ENCODE measurements at regions not wholly inside any gene's neighbourhood (a gene's known extent, or its start where the extent isn't known, plus 50 kb on each side); places are given as distances from the start of the nearest gene placed in this dataset.

GRCh38 chr13:79051472-79051871 is 354.6 kb downstream of the RBM26 start:
- no peak overlapping the region for H3K4me3 Mint-ChIP-seq

DNA sequence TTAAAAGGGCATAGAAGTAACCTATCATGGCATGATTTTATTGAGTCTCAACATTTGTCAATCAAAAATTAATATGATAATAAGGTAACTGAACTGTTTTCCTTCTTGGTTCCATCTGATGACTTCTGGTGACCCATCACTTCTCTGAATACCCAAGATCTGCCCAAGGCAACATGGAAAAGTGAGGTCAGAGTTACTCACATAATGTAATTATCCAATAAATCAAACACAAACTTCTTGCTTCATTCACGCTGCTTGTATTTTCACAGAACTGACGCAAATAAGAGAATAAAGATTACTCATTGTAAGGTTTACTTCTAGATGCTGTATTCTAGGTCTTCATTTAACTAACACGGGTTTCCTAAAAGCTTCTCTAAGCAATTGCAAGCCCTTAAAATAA is 361.6 kb downstream of the RBM26 start:
- CTCF ChIA-PET: no interaction called here
- Mint-ChIP-seq H3K4me3 (no peak overlapping the region), H3K9me3 (no peaks in the 10 kb centered on the region), H3K27me3 (ENCODE audit: low read depth) (peaks cover 10% of the 10 kb centered on the region), H3K27ac (no peak overlapping the region), H3K4me1 (no peaks in the 10 kb centered on the region), H3K36me3 (no peaks in the 10 kb centered on the region)
- TF ChIP-seq ETV6 (CRISPR knock-in tag; IDR thresholded peaks at IDR 0.05): no peak
- DNase-seq (ENCODE audit: low spot score): no peak
- ATAC-seq: no peak
- POLR2A ChIA-PET: no interaction called here

More at GRCh38 chr13:79051472-79051871, 354.6 kb downstream of the RBM26 start:
- Mint-ChIP-seq H3K27ac (no peak overlapping the region), H3K9me3 (peaks cover 5% of the 10 kb centered on the region; the same call in 1 of the 2 replicates), H3K36me3 (no peaks in the 10 kb centered on the region), H3K4me1 (peaks cover 8% of the 10 kb centered on the region), H3K27me3 (ENCODE audit: low read depth) (peaks cover 42% of the 10 kb centered on the region)
- ATAC-seq (no peak), DNase-seq (ENCODE audit: low spot score) (no peak)
- POLR2A ChIA-PET: no interaction called here
- CTCF ChIA-PET: no interaction called here
- TF ChIP-seq FOXJ3 (CRISPR knock-in tag; IDR thresholded peaks at IDR 0.05; ENCODE audit: borderline replicate concordance): no peak
- TF ChIP-seq ELF4 (CRISPR knock-in tag; IDR thresholded peaks at IDR 0.05; ENCODE audit: low read depth): no peak
- TF ChIP-seq CREB1 (CRISPR knock-in tag; IDR thresholded peaks at IDR 0.05): no peak
- no peak for TF ChIP-seq MYBL2 (CRISPR knock-in tag; IDR thresholded peaks at IDR 0.05)
- TF ChIP-seq ZNF317 (CRISPR knock-in tag; IDR thresholded peaks at IDR 0.05; ENCODE audit: borderline replicate concordance, low read depth): no peak
- TF ChIP-seq, protein P1, sequence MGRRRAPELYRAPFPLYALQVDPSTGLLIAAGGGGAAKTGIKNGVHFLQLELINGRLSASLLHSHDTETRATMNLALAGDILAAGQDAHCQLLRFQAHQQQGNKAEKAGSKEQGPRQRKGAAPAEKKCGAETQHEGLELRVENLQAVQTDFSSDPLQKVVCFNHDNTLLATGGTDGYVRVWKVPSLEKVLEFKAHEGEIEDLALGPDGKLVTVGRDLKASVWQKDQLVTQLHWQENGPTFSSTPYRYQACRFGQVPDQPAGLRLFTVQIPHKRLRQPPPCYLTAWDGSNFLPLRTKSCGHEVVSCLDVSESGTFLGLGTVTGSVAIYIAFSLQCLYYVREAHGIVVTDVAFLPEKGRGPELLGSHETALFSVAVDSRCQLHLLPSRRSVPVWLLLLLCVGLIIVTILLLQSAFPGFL (CRISPR knock-in tag; IDR thresholded peaks at IDR 0.05; ENCODE audit: borderline replicate concordance): no peak
- TF ChIP-seq CBFB (CRISPR knock-in tag; IDR thresholded peaks at IDR 0.05; ENCODE audit: low read depth): no peak
- TF ChIP-seq TEAD4 (CRISPR knock-in tag; IDR thresholded peaks at IDR 0.05): no peak
- no peak for TF ChIP-seq SMAD4 (CRISPR knock-in tag; IDR thresholded peaks at IDR 0.05)
- no peak for TF ChIP-seq ZNF396 (CRISPR knock-in tag; IDR thresholded peaks at IDR 0.05; ENCODE audit: borderline replicate concordance)
- no peak for TF ChIP-seq ZNF121 (CRISPR knock-in tag; IDR thresholded peaks at IDR 0.05)

DNA sequence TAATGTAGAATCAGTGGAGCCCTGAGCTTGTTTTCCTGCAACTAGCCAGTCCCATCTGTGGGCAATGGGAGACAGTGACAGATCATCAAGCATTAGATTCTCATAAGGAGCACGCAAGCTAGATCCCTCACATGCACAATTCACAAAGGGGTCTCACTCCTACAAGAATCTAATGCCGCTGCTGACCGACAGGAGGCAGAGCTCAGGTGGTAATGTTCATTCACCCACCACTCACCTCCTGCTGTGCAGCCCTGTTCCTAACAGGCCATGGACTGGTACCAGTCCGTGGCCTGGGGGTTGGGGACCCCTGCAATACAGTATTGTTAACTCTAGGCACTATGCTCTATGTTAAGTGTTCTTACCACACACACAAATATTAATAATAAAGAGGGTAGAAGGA is 362.8 kb downstream of the RBM26 start:
- DNase-seq (ENCODE audit: low spot score) (no peak), ATAC-seq (no peak)
- Mint-ChIP-seq H3K36me3 (no peaks in the 10 kb centered on the region), H3K27me3 (ENCODE audit: low read depth) (peaks cover under 1% of the 10 kb centered on the region; the same call in 1 of the 2 replicates), H3K9me3 (no peaks in the 10 kb centered on the region), H3K4me3 (no peak overlapping the region), H3K4me1 (no peaks in the 10 kb centered on the region), H3K27ac (no peak overlapping the region)
- POLR2A ChIA-PET: no interaction called here
- CTCF ChIA-PET: no interaction called here
- TF ChIP-seq, protein P2, sequence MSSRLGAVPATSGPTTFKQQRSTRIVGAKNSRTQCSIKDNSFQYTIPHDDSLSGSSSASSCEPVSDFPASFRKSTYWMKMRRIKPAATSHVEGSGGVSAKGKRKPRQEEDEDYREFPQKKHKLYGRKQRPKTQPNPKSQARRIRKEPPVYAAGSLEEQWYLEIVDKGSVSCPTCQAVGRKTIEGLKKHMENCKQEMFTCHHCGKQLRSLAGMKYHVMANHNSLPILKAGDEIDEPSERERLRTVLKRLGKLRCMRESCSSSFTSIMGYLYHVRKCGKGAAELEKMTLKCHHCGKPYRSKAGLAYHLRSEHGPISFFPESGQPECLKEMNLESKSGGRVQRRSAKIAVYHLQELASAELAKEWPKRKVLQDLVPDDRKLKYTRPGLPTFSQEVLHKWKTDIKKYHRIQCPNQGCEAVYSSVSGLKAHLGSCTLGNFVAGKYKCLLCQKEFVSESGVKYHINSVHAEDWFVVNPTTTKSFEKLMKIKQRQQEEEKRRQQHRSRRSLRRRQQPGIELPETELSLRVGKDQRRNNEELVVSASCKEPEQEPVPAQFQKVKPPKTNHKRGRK (CRISPR knock-in tag; IDR thresholded peaks at IDR 0.05; ENCODE audit: borderline replicate concordance): no peak
- no peak for TF ChIP-seq STAT6 (CRISPR knock-in tag; conservative IDR thresholded peaks at IDR 0.05; ENCODE audit: low read depth)
- TF ChIP-seq, protein P3, sequence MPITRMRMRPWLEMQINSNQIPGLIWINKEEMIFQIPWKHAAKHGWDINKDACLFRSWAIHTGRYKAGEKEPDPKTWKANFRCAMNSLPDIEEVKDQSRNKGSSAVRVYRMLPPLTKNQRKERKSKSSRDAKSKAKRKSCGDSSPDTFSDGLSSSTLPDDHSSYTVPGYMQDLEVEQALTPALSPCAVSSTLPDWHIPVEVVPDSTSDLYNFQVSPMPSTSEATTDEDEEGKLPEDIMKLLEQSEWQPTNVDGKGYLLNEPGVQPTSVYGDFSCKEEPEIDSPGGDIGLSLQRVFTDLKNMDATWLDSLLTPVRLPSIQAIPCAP (CRISPR knock-in tag; IDR thresholded peaks at IDR 0.05): no peak
- TF ChIP-seq GABPB1 (CRISPR knock-in tag; IDR thresholded peaks at IDR 0.05): no peak
- TF ChIP-seq, protein P4, sequence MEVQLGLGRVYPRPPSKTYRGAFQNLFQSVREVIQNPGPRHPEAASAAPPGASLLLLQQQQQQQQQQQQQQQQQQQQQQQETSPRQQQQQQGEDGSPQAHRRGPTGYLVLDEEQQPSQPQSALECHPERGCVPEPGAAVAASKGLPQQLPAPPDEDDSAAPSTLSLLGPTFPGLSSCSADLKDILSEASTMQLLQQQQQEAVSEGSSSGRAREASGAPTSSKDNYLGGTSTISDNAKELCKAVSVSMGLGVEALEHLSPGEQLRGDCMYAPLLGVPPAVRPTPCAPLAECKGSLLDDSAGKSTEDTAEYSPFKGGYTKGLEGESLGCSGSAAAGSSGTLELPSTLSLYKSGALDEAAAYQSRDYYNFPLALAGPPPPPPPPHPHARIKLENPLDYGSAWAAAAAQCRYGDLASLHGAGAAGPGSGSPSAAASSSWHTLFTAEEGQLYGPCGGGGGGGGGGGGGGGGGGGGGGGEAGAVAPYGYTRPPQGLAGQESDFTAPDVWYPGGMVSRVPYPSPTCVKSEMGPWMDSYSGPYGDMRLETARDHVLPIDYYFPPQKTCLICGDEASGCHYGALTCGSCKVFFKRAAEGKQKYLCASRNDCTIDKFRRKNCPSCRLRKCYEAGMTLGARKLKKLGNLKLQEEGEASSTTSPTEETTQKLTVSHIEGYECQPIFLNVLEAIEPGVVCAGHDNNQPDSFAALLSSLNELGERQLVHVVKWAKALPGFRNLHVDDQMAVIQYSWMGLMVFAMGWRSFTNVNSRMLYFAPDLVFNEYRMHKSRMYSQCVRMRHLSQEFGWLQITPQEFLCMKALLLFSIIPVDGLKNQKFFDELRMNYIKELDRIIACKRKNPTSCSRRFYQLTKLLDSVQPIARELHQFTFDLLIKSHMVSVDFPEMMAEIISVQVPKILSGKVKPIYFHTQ (CRISPR knock-in tag; IDR thresholded peaks at IDR 0.05): no peak
- TF ChIP-seq, protein P1 (CRISPR knock-in tag; IDR thresholded peaks at IDR 0.05; ENCODE audit: borderline replicate concordance): no peak
- TF ChIP-seq ERG (CRISPR knock-in tag; IDR thresholded peaks at IDR 0.05): no peak
- TF ChIP-seq NFYB (CRISPR knock-in tag; conservative IDR thresholded peaks at IDR 0.05; ENCODE audit: low read depth): no peak
- TF ChIP-seq, protein P5, sequence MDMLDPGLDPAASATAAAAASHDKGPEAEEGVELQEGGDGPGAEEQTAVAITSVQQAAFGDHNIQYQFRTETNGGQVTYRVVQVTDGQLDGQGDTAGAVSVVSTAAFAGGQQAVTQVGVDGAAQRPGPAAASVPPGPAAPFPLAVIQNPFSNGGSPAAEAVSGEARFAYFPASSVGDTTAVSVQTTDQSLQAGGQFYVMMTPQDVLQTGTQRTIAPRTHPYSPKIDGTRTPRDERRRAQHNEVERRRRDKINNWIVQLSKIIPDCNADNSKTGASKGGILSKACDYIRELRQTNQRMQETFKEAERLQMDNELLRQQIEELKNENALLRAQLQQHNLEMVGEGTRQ (CRISPR knock-in tag; IDR thresholded peaks at IDR 0.05): no peak
